HG02938 (cell line): ENCODE measurements at regions not wholly inside any gene's neighbourhood (a gene's known extent, or its start where the extent isn't known, plus 50 kb on each side); places are given as distances from the start of the nearest gene placed in this dataset.

Experiments
- ATAC-seq: cut with Tn5 transposase; IDR thresholded peaks from one replicate; pipeline ENCODE4 v1.9.1; 2021; ENCODE audit warnings: mild to moderate bottlenecking, moderate library complexity; ENCODE audit not compliant: unreplicated experiment

DNA sequence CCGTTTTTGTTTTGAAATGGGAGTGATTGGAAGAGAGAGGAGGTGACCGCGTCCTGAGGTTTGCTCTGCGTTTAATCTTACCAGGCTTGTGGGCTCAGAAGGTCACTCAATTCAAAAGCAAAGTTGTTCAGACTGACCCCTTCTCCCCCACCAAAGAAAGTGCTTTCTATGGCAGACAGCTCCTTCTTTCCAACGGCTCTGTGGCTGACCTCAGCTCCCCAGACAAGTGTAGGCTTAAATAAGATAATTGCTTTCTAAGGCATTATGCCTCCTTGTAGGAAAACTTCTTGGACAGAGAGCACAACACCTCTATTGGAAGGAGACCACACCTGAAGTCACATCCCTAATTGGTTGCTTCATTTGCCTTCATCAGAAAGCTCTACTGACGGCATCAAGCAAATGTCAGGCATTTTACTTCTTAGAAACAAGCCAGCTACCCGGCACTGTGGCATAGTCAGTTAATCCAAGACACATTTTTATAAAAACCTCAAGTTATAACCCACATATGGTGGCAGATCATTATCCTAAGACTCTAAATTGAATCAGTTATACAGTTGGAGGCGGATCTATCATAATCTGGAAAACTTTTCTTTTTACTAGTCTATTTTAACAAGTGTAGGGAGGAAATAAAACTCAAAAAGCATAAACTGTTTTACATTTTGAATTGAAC lies 94.9 kb downstream of the TMEM174 start:
- no peak for ATAC-seq

- no peak for ATAC-seq
Observed at GRCh38 chr5:73266925-73267765, 94.2 kb downstream of the TMEM174 start.

DNA sequence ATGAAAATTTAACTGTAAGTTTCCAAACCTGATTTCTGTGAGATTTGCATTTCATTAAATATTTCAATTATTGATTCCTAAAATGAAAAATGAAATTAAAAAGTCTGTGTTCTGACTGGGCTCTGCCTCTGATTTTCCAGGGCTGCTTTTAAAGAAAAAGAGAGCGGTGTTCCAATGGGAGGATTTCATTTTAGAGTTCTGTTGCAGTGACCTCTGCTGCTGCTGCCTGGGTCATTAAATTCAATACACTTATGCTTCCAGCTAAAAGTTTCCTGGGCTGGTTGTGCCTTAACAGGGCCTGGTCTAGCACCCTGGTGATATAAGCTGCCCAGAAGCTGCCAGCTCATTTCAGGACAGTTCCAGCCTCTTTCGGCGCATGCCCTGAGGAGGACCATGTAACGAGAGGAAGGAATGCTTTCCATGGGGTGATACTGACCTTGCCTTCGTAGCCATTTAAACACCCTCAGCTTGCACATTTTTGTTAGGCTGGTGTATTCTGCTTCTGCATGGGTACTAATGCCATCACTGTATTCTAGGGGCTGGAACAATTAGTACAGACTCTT lies 93.3 kb downstream of the TMEM174 start:
- no peak for ATAC-seq

DNA sequence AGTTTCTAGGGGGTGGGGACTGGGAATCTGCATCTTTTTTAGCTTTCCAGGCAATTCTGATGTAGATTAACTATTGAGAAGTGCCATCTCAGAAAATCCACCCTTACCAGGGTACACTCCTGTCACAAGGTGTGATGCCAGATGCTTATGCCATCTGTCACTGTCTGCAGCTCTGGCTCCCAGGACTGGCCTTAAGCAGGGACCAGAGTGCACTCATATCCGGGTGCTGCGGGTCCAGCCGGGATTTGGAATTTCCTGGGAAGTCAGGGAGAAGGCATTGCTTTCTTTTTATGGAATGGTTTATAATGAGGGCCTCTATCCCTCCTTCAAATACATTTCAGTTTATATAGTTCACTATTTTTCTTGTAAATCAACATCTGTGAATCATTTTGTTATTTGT lies 92.6 kb downstream of the TMEM174 start:
- ATAC-seq = no peak

DNA sequence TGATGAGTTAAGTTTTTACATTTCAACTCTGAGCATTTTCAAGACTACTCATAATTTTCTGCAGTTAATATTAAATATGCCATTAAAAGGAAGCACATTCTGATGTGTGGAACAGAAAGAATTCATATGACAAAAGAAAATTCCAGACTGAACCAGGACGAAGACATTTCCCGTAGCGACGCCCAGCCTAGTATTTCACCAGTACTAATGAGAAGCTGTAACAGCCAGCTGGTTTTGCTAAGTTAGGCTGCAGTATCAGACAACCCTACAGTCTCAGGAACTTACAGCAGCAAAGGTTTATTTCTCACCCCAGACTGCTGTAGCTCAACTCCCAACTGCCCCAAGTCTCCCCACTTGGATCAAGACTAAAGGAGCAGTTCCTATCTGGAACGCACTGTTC lies 91.6 kb downstream of the TMEM174 start:
- ATAC-seq = no peak

DNA sequence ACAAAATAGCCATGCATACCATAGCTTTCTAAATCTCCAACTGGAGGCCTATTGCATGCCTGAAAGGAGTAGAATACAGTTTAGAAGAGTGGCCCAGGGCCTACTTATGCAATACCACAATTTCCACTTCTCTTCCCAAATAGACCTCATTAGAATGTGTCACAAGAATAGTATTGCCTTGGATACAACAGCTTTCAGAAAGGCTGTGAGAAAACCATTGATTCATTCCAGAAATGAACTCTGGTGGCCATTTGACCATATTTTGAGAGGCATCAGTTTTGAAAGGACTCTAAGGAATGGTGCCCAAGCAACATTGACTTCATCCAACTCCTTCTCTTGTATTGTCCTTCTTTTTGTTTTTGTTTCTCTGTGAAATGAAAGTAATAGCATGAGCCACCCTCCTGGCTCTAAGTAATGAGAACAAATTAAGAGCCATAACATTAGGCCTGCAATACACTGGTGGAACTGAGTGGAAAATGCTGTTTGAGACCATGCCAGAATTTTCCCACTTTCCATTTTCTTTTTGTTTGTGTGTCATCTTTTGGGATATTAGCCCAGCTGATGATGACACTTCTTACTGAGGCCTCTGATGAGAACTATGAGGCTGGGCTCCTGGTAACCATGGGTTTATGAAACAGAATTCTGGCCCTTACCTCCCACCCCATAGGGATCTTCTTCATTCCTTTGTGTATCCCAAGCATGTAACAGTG lies 90.2 kb downstream of the TMEM174 start:
- ATAC-seq = no peak

DNA sequence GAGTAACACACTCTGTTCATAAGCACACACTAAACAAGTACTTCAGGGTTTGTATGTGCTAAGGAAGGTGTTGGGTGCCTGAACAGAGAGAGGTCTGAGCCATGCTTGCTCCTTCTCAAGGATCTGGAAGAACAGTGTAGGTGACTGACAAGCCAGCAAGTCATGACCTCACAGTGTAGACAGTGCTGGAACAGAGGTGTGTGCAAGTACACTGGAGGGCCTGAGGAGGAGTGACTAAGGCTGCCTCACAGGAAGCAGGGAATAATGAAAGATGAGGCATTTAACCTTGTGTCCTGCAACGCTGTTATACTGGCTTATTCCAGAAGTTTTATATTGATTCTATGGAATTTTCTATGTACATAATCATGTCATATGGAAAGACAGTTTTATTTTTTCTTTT lies 83.9 kb downstream of the TMEM174 start:
- no peak for ATAC-seq

- no peak for ATAC-seq
Observed at GRCh38 chr5:73256462-73256861, 83.5 kb downstream of the TMEM174 start.

- no peak for ATAC-seq
Observed at GRCh38 chr5:73256012-73256411, 83.0 kb downstream of the TMEM174 start.

DNA sequence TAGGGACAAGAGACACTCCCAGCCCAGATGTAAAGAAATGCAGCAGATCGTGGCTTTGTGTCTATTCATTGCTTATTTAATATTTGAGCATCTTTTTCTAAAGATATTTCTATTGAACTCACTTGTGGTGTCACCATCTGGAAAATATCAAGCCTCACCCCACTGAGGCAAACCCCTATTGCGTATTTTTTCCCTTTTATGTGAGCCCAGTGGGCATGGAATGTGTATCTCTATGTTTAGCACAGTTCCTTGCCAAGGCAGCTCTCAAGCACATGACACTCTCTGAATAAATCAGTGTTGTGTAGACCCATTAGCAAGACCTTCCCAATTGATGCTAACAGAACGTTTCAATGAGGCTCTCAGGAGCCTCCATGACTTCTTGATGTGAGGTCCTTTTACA lies 81.6 kb downstream of the TMEM174 start:
- no peak for ATAC-seq

- no peak for ATAC-seq
Observed at GRCh38 chr5:73253047-73253660, 80.2 kb downstream of the TMEM174 start.

DNA sequence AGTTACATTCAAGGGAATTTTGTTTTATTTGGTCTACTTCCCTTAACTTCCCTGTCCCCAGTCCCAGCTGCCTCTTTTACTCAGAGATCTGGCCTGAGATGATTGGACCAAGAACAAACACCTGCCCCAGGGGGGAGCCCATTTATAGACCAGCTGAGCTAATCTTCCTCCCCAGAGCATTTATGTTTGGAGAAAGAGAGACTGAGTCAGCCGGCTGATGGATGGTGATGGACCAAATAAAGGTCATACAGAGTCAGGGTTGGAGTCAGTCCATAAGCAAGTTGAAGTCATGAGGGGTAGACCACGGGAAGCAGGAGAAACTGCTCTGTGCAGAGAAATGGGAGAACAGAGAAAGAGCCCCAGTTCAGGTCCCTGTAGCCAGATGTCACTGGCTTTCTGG lies 77.7 kb downstream of the TMEM174 start:
- no peak for ATAC-seq

- no peak for ATAC-seq
Observed at GRCh38 chr5:73242735-73243134, 69.7 kb downstream of the TMEM174 start.

GRCh38 chr5:73238873-73239272 lies 65.9 kb downstream of the TMEM174 start:
- no peak for ATAC-seq

DNA sequence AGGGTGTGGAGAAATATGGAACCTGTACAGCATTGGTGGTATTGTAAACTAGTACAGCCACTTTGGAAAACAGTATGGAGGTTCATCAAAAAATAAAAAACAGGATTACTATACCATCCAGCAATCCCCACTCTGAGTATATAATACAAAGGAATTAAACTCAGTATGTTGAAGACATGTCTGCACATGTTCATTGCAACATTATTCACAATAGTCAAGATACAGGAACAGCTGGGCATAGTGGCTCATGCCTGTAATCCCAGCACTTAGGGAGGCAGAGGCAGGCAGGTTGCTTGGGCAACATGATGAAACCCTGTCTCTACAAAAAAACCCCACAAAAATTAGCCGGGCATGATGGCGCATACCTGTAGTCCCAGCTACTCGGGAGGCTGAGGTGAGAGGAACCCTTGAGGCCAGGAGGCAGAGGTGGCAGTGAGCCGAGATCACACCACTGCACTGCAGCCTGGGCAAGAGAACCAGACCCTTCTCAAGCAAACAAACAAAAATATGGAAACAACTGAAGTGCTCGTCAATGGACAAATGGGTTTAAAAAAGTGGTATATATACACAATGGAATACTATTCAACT lies 63.6 kb downstream of the TMEM174 start:
- ATAC-seq = no peak

DNA sequence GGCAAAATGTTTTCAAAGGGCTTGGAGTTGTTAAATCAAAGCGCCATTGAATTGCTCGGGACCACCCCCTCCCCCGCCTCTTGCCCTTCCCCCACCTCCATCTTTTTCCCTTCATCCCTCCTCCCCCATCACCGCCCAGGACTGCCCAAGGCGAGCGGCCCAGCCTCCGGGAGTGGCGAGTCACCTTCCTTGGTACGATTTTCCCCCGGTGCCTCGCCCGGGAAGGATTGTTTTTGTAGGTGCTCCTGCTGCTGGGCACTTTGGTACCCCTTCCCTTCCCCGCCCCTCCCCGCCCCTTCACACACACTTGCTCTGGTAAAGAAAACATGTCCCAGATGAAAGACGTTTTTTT lies 61.2 kb downstream of the TMEM174 start:
- no peak for ATAC-seq

GRCh38 chr5:73233461-73234203 lies 60.6 kb downstream of the TMEM174 start:
- ATAC-seq = no peak

GRCh38 chr5:73233053-73233460 lies 60.1 kb downstream of the TMEM174 start:
- no peak for ATAC-seq

DNA sequence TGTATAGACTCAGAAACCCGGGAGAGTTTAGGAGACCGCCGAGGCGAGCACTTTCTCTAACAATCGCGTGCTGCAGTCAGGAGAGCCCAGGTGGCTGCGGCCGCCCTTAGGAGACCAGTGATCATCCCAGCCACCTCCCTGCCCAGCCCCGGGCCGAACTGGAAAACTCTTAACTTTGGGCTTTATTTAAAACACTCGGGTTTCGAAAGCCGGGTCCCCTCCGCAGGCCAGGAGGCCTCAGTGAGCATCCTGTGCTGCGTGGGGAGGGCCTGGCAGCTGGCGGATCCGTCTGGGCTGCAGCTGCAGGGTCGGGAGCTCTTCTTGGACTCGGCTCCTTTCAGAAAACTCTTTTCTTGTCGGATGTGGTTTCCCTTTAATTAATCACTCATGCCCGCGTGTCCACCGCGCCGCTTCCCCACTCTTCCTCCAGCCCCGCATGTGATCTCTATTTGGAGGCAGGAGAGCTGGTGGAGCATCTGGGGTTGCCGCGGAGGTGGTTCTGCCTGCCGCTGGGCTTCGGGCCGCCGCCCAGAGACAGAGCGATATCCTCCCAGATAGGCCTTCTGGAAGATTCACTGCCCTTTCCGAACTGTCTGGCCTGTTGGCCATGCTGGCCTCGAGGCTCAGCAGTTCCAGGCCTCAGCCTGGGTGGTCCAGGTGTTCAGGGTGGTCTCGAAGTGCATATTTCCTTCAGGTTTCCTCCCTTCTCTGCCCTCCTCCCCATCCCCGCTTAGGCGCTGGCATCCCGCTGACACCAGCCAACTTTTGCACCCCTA lies 59.5 kb downstream of the TMEM174 start:
- no peak for ATAC-seq
